ENCODE measurements at regions not wholly inside any gene's neighbourhood (a gene's known extent, or its start where the extent isn't known, plus 50 kb on each side); places are given as distances from the start of the nearest gene placed in this dataset.

GRCh38 chr5:147169901-147170300, 64.9 kb upstream of the STK32A start:
- no peak for DNase-seq

GRCh38 chr5:147170603-147171002, 64.2 kb upstream of the STK32A start:
- no peak for DNase-seq

GRCh38 chr5:147174671-147175265, 60.1 kb upstream of the STK32A start:
- DNase-seq: no peak

- DNase-seq: no peak
Observed at GRCh38 chr5:147175516-147176097, 59.2 kb upstream of the STK32A start.

- no peak for DNase-seq
Observed at GRCh38 chr5:147176422-147176821, 58.4 kb upstream of the STK32A start.

- no peak for DNase-seq
Observed at GRCh38 chr5:147177125-147177840, 57.5 kb upstream of the STK32A start.

- no peak for DNase-seq
Observed at GRCh38 chr5:147179562-147180147, 55.2 kb upstream of the STK32A start.

GRCh38 chr5:147180751-147181150, 54.1 kb upstream of the STK32A start:
- no peak for DNase-seq

Data from inflammatory macrophage treated with lipopolysaccharide for 1 hour (primary cell).